CD14-positive monocyte (primary cell): ENCODE measurements at regions not wholly inside any gene's neighbourhood (a gene's known extent, or its start where the extent isn't known, plus 50 kb on each side); places are given as distances from the start of the nearest gene placed in this dataset.

Experiments used
- DNase-seq, 3 donors: peaks; one replicate each; pipeline ENCODE4 v3.0.0-alpha.2; 2011 to 2022
- H2AFZ ChIP-seq: 2 replicates; pipeline ENCODE4 v1.6.0; 2012; ENCODE audit warnings: mild to moderate bottlenecking, low read depth, low read length, inconsistent platforms; ENCODE audit not compliant: insufficient read depth, poor library complexity, severe bottlenecking
- H3K27ac ChIP-seq, 2 donors: 1 replicate in 1 of 2; 2 replicates in 1 of 2; pipeline ENCODE4 v1.5.1; 2012 to 2013; ENCODE audit warnings: low read length in 2 of 2, control low read depth in 1 of 2, inconsistent platforms in 1 of 2, low read depth in 1 of 2, mild to moderate bottlenecking in 1 of 2
- H3K27me3 ChIP-seq, 2 donors: one replicate each; pipeline versions ENCODE4 v1.6.0 to v1.6.1; 2011 to 2013; ENCODE audit warnings: low read length in 2 of 2; ENCODE audit not compliant: control insufficient read depth in 2 of 2, insufficient read depth in 2 of 2
- H3K36me3 ChIP-seq, 2 donors: replicated peaks in 1 of 2; 1 replicate in 1 of 2; 2 replicates in 1 of 2; pipeline versions ENCODE4 v1.5.1 to v1.6.1; 2012 to 2013; ENCODE audit warnings: low read length in 2 of 2, control low read depth in 1 of 2, inconsistent platforms in 1 of 2, mild to moderate bottlenecking in 1 of 2; ENCODE audit not compliant: insufficient read depth in 2 of 2, control insufficient read depth in 1 of 2
- H3K4me1 ChIP-seq, 2 donors: 1 replicate in 1 of 2; 2 replicates in 1 of 2; pipeline versions ENCODE4 v1.5.1 to v1.6.1; 2012 to 2013; ENCODE audit warnings: low read length in 2 of 2, control low read depth in 1 of 2, inconsistent platforms in 1 of 2, mild to moderate bottlenecking in 1 of 2, moderate library complexity in 1 of 2; ENCODE audit not compliant: insufficient read depth in 2 of 2, control insufficient read depth in 1 of 2
- H3K4me2 ChIP-seq: replicated peaks from 2 replicates; pipeline ENCODE3; 2012; ENCODE audit warnings: low read length, moderate library complexity, mild to moderate bottlenecking; ENCODE audit not compliant: poor library complexity, severe bottlenecking; ENCODE audit errors: extremely low read depth
- H3K4me3 ChIP-seq, 3 experiments: fragments of 200-600 bp in 1 of 3; sonication (generic) in 1 of 3; replicated peaks in 1 of 3; 1 replicate in 2 of 3; 2 replicates in 1 of 3; pipeline ENCODE4 v1.5.1; 2011 to 2013; ENCODE audit warnings: low read length in 3 of 3, mild to moderate bottlenecking in 3 of 3, control low read depth in 2 of 3, low read depth in 2 of 3, inconsistent platforms in 1 of 3, moderate library complexity in 1 of 3
- H3K79me2 ChIP-seq: 2 replicates; pipeline ENCODE4 v1.6.0; 2012; ENCODE audit warnings: mild to moderate bottlenecking, control low read depth, inconsistent platforms, low read length, moderate library complexity; ENCODE audit not compliant: insufficient read depth
- H3K9ac ChIP-seq: 2 replicates; pipeline ENCODE4 v1.6.0; 2017; ENCODE audit warnings: low read length, mild to moderate bottlenecking; ENCODE audit not compliant: insufficient read depth, poor library complexity, severe bottlenecking
- H3K9me3 ChIP-seq, 2 donors: replicated peaks in 1 of 2; 1 replicate in 1 of 2; 2 replicates in 1 of 2; pipeline versions ENCODE4 v1.5.1 to v1.6.1; 2012 to 2013; ENCODE audit warnings: low read length in 2 of 2, control low read depth in 1 of 2; ENCODE audit not compliant: control insufficient read depth in 1 of 2, insufficient read depth in 1 of 2
- H4K20me1 ChIP-seq: 2 replicates; pipeline ENCODE4 v1.6.0; 2012; ENCODE audit warnings: mild to moderate bottlenecking, low read length, control low read depth, moderate library complexity; ENCODE audit not compliant: insufficient read depth
- H3K27ac Mint-ChIP-seq, 7 donors: one replicate each; pipeline ENCODE4 v1.8.0; 2020; ENCODE audit warnings: mild to moderate bottlenecking in 7 of 7, mixed read lengths in 7 of 7, moderate library complexity in 6 of 7, inconsistent platforms in 2 of 7
- H3K27me3 Mint-ChIP-seq, 3 donors: one replicate each; pipeline ENCODE4 v1.8.0; 2021 to 2022; ENCODE audit warnings: low read depth in 3 of 3, mild to moderate bottlenecking in 3 of 3, mixed read lengths in 3 of 3, moderate library complexity in 3 of 3, inconsistent platforms in 1 of 3
- H3K36me3 Mint-ChIP-seq, 2 donors: one replicate each; pipeline ENCODE4 v1.8.0; 2020; ENCODE audit warnings: mixed read lengths in 2 of 2, inconsistent platforms in 1 of 2, mild to moderate bottlenecking in 1 of 2
- H3K4me1 Mint-ChIP-seq: one replicate; pipeline ENCODE4 v1.8.0; 2020; ENCODE audit warnings: mild to moderate bottlenecking, mixed read lengths
- H3K4me3 Mint-ChIP-seq, 2 donors: one replicate each; pipeline ENCODE4 v1.8.0; 2020; ENCODE audit warnings: mild to moderate bottlenecking in 2 of 2, mixed read lengths in 2 of 2, moderate library complexity in 1 of 2
- H3K9me3 Mint-ChIP-seq, 7 donors: one replicate each; pipeline ENCODE4 v1.8.0; 2020 to 2022; ENCODE audit warnings: mixed read lengths in 7 of 7, mild to moderate bottlenecking in 6 of 7, moderate library complexity in 6 of 7, inconsistent platforms in 2 of 7
- WGBS: methylation state at CpG from one replicate; pipeline ENCODE4 v1.1.5; 2013; ENCODE audit warnings: missing lambda C conversion rate; ENCODE audit not compliant: insufficient coverage; 5-methylcytosine and 5-hydroxymethylcytosine counted together
- intact Hi-C, 2 donors: fragments of 100-400 bp; cut with micrococcal nuclease; formaldehyde crosslinking; loops; one replicate each; pipeline versions ENCODE4 v1.15.0 to v1.15.1; 2023
- TF ChIP-seq, protein P1 (sequence below): fragments of 200-600 bp; IDR thresholded peaks from one replicate; pipeline ENCODE4 v1.8.0; 2022; ENCODE audit warnings: antibody characterized with exemption, mild to moderate bottlenecking

GRCh38 chr7:18283045-18283444 lies 212.5 kb upstream of the HDAC9 start:
- no peak overlapping the region for H3K4me3 Mint-ChIP-seq
- TF ChIP-seq, protein P1, sequence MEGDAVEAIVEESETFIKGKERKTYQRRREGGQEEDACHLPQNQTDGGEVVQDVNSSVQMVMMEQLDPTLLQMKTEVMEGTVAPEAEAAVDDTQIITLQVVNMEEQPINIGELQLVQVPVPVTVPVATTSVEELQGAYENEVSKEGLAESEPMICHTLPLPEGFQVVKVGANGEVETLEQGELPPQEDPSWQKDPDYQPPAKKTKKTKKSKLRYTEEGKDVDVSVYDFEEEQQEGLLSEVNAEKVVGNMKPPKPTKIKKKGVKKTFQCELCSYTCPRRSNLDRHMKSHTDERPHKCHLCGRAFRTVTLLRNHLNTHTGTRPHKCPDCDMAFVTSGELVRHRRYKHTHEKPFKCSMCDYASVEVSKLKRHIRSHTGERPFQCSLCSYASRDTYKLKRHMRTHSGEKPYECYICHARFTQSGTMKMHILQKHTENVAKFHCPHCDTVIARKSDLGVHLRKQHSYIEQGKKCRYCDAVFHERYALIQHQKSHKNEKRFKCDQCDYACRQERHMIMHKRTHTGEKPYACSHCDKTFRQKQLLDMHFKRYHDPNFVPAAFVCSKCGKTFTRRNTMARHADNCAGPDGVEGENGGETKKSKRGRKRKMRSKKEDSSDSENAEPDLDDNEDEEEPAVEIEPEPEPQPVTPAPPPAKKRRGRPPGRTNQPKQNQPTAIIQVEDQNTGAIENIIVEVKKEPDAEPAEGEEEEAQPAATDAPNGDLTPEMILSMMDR = no peak
- no peaks in the 10 kb centered on the region for H4K20me1 ChIP-seq
- H3K27me3 Mint-ChIP-seq = no peaks in the 10 kb centered on the region
- peaks cover 6 to 8% of the 10 kb centered on the region in 2 donors for H3K4me1 ChIP-seq
- no CpG with 5 or more reads among the region's 1 CpG for WGBS
- no peak overlapping the region for H3K27ac ChIP-seq
- H3K9me3 Mint-ChIP-seq = peaks cover 5 to 10% (median 8%) of the 10 kb centered on the region in 7 donors
- no peaks in the 10 kb centered on the region for H3K27me3 ChIP-seq
- H3K36me3 Mint-ChIP-seq = no peaks in the 10 kb centered on the region
- peaks cover 4 to 9% of the 10 kb centered on the region in 2 donors for H3K9me3 ChIP-seq
- no peaks in the 10 kb centered on the region for H3K36me3 ChIP-seq
- H3K79me2 ChIP-seq = no peaks in the 10 kb centered on the region
- peak overlapping the region in 3 of 7 donors; percentile 28 to 93 (median 60) for H3K27ac Mint-ChIP-seq
- H3K4me3 ChIP-seq = no peak overlapping the region
- no peak overlapping the region for H2AFZ ChIP-seq
- DNase-seq = peak in 1 of 3 donors; percentile 57
- H3K4me1 Mint-ChIP-seq = peaks cover 7% of the 10 kb centered on the region
- H3K4me2 ChIP-seq = no peak overlapping the region
- intact Hi-C loops = no loop called here
- H3K9ac ChIP-seq = no peak overlapping the region

GRCh38 chr7:18287482-18287881 lies 208.1 kb upstream of the HDAC9 start:
- H3K9me3 ChIP-seq = peaks cover 4 to 7% of the 10 kb centered on the region in 2 donors
- TF ChIP-seq, protein P1 = no peak
- H3K27ac Mint-ChIP-seq = peak overlapping the region in 1 of 7 donors; percentile 45
- H3K4me2 ChIP-seq = no peak overlapping the region
- peaks cover 0 to 1% (median 0%) of the 10 kb centered on the region in 3 donors for H3K27me3 Mint-ChIP-seq
- peaks cover 40 to 42% of the 10 kb centered on the region in 2 donors for H3K4me1 ChIP-seq
- no peak overlapping the region for H2AFZ ChIP-seq
- H4K20me1 ChIP-seq = no peaks in the 10 kb centered on the region
- H3K36me3 ChIP-seq = no peaks in the 10 kb centered on the region
- intact Hi-C loops = no loop called here
- no peak overlapping the region for H3K4me3 ChIP-seq
- no peak overlapping the region for H3K4me3 Mint-ChIP-seq
- no peaks in the 10 kb centered on the region for H3K36me3 Mint-ChIP-seq
- H3K27me3 ChIP-seq = no peaks in the 10 kb centered on the region
- peaks cover 41% of the 10 kb centered on the region for H3K4me1 Mint-ChIP-seq
- peaks cover 5 to 9% (median 7%) of the 10 kb centered on the region in 7 donors for H3K9me3 Mint-ChIP-seq
- peaks cover 23% of the 10 kb centered on the region for H3K79me2 ChIP-seq
- H3K9ac ChIP-seq = no peak overlapping the region
- peak overlapping the region in 1 of 2 donors; percentile 17 for H3K27ac ChIP-seq
- DNase-seq = no peak
- 100% methylated on average over 1 of the region's 2 CpGs for WGBS
